ENCODE measurements at regions not wholly inside any gene's neighbourhood (a gene's known extent, or its start where the extent isn't known, plus 50 kb on each side); places are given as distances from the start of the nearest gene placed in this dataset.

DNA sequence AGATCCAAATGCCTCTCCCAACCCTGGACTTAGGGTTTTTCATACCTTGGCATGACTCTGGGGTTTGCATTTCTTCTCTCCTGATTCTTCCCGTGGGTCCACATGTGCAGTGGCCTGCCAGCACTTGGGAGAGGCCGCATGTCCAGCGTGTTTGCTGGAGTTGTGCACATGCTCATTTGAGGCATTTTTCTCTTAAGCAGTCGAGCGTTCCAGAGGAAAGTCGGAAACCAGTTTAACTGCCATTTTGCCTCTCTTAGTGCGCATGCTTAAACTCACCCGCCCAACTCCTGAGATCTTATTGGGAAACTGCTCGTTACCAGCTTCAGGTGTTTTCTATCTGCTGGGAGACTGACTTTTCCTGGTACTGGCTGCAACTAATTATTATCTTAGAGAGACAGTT is 888.4 kb upstream of the PHF14 start:
- H3K27ac ChIP-seq: no peak overlapping the region
- no peaks in the 10 kb centered on the region for H3K27me3 ChIP-seq
- H3K36me3 ChIP-seq: no peaks in the 10 kb centered on the region
- WGBS, 3 donors: 91 to 94% (median 93%) methylated on average over 9 of the region's 9 CpGs
- DNase-seq: no peak
- intact Hi-C loops (cut with DNase I): no loop called here
- no peaks in the 10 kb centered on the region for H3K4me1 ChIP-seq (ENCODE audit: insufficient read depth)
- H3K4me3 ChIP-seq: no peak overlapping the region
- TF ChIP-seq, protein P1, sequence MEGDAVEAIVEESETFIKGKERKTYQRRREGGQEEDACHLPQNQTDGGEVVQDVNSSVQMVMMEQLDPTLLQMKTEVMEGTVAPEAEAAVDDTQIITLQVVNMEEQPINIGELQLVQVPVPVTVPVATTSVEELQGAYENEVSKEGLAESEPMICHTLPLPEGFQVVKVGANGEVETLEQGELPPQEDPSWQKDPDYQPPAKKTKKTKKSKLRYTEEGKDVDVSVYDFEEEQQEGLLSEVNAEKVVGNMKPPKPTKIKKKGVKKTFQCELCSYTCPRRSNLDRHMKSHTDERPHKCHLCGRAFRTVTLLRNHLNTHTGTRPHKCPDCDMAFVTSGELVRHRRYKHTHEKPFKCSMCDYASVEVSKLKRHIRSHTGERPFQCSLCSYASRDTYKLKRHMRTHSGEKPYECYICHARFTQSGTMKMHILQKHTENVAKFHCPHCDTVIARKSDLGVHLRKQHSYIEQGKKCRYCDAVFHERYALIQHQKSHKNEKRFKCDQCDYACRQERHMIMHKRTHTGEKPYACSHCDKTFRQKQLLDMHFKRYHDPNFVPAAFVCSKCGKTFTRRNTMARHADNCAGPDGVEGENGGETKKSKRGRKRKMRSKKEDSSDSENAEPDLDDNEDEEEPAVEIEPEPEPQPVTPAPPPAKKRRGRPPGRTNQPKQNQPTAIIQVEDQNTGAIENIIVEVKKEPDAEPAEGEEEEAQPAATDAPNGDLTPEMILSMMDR (IDR thresholded peaks at IDR 0.05): no peak
- TF ChIP-seq POLR2A (IDR thresholded peaks at IDR 0.05) (no peak), EP300 (IDR thresholded peaks at IDR 0.05) (no peak)
- no peaks in the 10 kb centered on the region for H3K9me3 ChIP-seq

DNA sequence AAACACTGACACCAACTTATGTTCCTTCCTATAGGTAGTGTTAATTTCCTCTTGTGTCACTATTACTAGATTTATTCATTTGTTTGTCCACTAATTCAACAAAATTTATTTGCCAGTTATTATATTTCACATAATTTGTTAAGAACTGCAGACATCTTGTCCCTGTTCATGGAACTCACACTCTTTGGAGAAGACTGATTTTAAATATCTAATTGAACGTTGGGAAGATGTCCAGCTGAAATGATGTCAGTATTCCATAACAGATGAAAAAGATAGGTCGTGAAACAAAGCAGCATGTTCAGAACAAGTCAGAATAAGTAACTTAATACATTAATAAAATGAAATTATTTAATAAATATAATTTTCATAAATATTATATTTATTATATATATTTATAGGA is 873.1 kb upstream of the PHF14 start:
- H3K27me3 ChIP-seq: no peaks in the 10 kb centered on the region
- WGBS, 3 donors: 70 to 78% (median 72%) methylated on average over 2 of the region's 2 CpGs
- intact Hi-C loops (cut with DNase I): no loop called here
- no peak for DNase-seq
- no peaks in the 10 kb centered on the region for H3K4me1 ChIP-seq (ENCODE audit: insufficient read depth)
- no peaks in the 10 kb centered on the region for H3K36me3 ChIP-seq
- H3K4me3 ChIP-seq: no peak overlapping the region
- no peak overlapping the region for H3K27ac ChIP-seq
- TF ChIP-seq POLR2A (IDR thresholded peaks at IDR 0.05): no peak
- TF ChIP-seq EP300 (IDR thresholded peaks at IDR 0.05): no peak
- TF ChIP-seq, protein P1 (IDR thresholded peaks at IDR 0.05): no peak
- H3K9me3 ChIP-seq: no peaks in the 10 kb centered on the region

DNA sequence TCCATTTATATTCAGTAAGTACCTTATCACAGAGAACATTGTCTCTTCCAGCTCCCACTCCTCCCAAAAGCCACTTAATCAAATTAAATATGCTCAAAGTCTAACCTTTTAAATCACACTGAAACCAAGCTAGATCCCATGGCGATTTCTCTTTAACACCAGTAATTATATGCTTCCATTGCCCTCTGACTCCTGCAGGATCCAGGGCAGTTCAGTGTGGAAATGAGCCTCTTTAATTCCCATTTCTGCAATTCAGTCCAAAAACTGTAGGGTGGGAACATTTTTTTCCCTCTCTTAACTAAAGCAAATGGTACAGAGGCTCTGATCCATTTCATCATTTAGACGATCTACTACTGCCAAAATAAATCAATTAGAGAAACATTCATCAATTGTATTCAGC is 872.3 kb upstream of the PHF14 start:
- DNase-seq: no peak
- intact Hi-C loops (cut with DNase I): no loop called here
- Histone ChIP-seq H3K4me1 (ENCODE audit: insufficient read depth) (no peaks in the 10 kb centered on the region), H3K9me3 (no peaks in the 10 kb centered on the region), H3K27ac (no peak overlapping the region), H3K4me3 (no peak overlapping the region), H3K36me3 (no peaks in the 10 kb centered on the region), H3K27me3 (no peaks in the 10 kb centered on the region)
- 24 to 25% (median 24%) methylated on average over 2 of the region's 2 CpGs for WGBS, 3 donors
- TF ChIP-seq EP300 (IDR thresholded peaks at IDR 0.05): no peak
- TF ChIP-seq, protein P1 (IDR thresholded peaks at IDR 0.05): no peak
- no peak for TF ChIP-seq POLR2A (IDR thresholded peaks at IDR 0.05)

DNA sequence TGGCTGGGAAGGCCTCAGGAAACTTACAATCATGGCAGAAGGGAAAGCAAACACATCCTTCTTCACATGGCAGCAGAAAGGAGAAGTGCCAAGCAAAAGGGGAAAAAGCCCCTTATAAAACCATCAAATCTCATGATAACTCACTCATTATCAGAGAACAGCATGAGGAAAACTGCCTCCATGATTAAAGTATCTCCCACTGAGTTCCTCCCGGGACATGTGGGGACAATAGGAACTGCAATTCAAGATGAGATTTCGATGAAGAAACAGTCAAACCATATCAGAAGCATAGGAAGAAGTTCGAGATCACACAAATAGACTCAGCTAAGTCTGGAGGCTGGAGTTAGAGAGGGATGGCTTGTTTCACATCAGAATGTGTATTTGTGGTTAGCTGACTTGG is 869.4 kb upstream of the PHF14 start:
- no peak for DNase-seq
- Histone ChIP-seq H3K27me3 (no peaks in the 10 kb centered on the region), H3K9me3 (no peaks in the 10 kb centered on the region), H3K4me1 (ENCODE audit: insufficient read depth) (no peaks in the 10 kb centered on the region), H3K27ac (no peak overlapping the region), H3K36me3 (no peaks in the 10 kb centered on the region), H3K4me3 (no peak overlapping the region)
- intact Hi-C loops (cut with DNase I): no loop called here
- 76 to 91% (median 83%) methylated on average over 3 of the region's 3 CpGs for WGBS, 3 donors
- TF ChIP-seq EP300 (IDR thresholded peaks at IDR 0.05) (no peak), POLR2A (IDR thresholded peaks at IDR 0.05) (no peak)
- TF ChIP-seq, protein P1 (IDR thresholded peaks at IDR 0.05): no peak

DNA sequence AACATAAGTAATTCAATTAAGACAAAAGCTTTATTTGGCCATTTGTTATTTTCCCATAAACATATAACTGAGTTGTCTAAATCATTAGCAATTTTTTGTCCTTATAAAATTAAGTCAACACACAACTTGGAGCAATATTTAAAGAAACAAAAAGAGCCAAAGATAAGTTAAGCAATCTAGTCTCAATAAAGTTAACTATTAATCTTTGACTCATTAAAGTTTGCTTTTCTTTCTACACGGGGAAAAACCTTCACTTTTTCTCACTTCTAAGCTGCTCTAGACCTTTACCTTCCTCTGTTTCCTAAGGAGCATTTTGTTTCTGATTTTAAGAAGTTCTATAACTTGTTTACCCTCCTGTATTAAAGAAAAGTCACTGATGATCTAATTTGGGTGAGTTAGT is 867.1 kb upstream of the PHF14 start:
- no peak overlapping the region for H3K4me3 ChIP-seq
- 12 to 31% (median 24%) methylated on average over 1 of the region's 1 CpG for WGBS, 3 donors
- H3K27ac ChIP-seq: no peak overlapping the region
- DNase-seq: no peak
- no peaks in the 10 kb centered on the region for H3K27me3 ChIP-seq
- H3K9me3 ChIP-seq: no peaks in the 10 kb centered on the region
- H3K36me3 ChIP-seq: no peaks in the 10 kb centered on the region
- TF ChIP-seq EP300 (IDR thresholded peaks at IDR 0.05) (no peak), POLR2A (IDR thresholded peaks at IDR 0.05) (no peak)
- TF ChIP-seq, protein P1 (IDR thresholded peaks at IDR 0.05): no peak
- H3K4me1 ChIP-seq (ENCODE audit: insufficient read depth): no peaks in the 10 kb centered on the region
- intact Hi-C loops (cut with DNase I): no loop called here
